ENCODE measurements at regions not wholly inside any gene's neighbourhood (a gene's known extent, or its start where the extent isn't known, plus 50 kb on each side); places are given as distances from the start of the nearest gene placed in this dataset.
"Not testable (repeated sequence)": the region's sequence is repeated elsewhere in the genome, so short reads cannot be mapped to it uniquely, and the experiment has no call there.

- DNase-seq; H2AFZ ChIP-seq (ENCODE audit: insufficient read depth, low read depth, low read length, poor library complexity, severe bottlenecking); H4K20me1 ChIP-seq (ENCODE audit: control insufficient read depth, insufficient read depth, low read length, poor library complexity, severe bottlenecking); H3K36me3 ChIP-seq (replicated peaks in 1 of 2; ENCODE audit: control extremely low read depth in 1 of 2, control insufficient read depth in 1 of 2, extremely low read depth in 1 of 2, insufficient read depth in 2 of 2, low read length in 1 of 2); CTCF ChIA-PET; POLR2A ChIA-PET; H3K27ac ChIP-seq (ENCODE audit: low read length in 2 of 2); H3K27me3 ChIP-seq (replicated peaks in 1 of 4; ENCODE audit: control extremely low read depth in 1 of 4, control insufficient read depth in 3 of 4, insufficient read depth in 4 of 4, low read length in 3 of 4); H3K27me3 Mint-ChIP-seq; H3K4me2 ChIP-seq (replicated peaks; ENCODE audit: low read depth, low read length, poor library complexity, severe bottlenecking); ATAC-seq (ENCODE audit: low read depth); H3K4me3 Mint-ChIP-seq; H3K27ac Mint-ChIP-seq; H3K9me3 ChIP-seq (ENCODE audit: control extremely low read depth in 1 of 3, control insufficient read depth in 2 of 3, insufficient read depth in 1 of 3, low read length in 2 of 3); H3K4me1 ChIP-seq (ENCODE audit: control insufficient read depth in 2 of 2, insufficient read depth in 2 of 2, low read length in 2 of 2); H3K9ac ChIP-seq (ENCODE audit: low read length); H3K4me1 Mint-ChIP-seq; H3K4me3 ChIP-seq (ENCODE audit: control extremely low read depth in 1 of 5, extremely low read depth in 1 of 5, insufficient read depth in 1 of 5, low read depth in 2 of 5, low read length in 4 of 5); intact Hi-C loops (cut with micrococcal nuclease); H3K79me2 ChIP-seq (ENCODE audit: control insufficient read depth, insufficient read depth, low read length); H3K9me3 Mint-ChIP-seq (ENCODE audit: insufficient read depth): not testable (repeated sequence)
- WGBS (ENCODE audit: insufficient coverage) = no CpG with 5 or more reads among the region's 3 CpGs
Observed at GRCh38 chr16:22584459-22584858, 73.8 kb downstream of the NPIPB5 start.

GRCh38 chr16:22584941-22585340 lies 74.2 kb downstream of the NPIPB5 start:
- H3K9ac ChIP-seq (ENCODE audit: low read length); intact Hi-C loops (cut with micrococcal nuclease); CTCF ChIA-PET; H3K27ac ChIP-seq (ENCODE audit: low read length in 2 of 2); H3K4me3 Mint-ChIP-seq; H3K27ac Mint-ChIP-seq; H3K27me3 Mint-ChIP-seq; DNase-seq; POLR2A ChIA-PET; H3K4me2 ChIP-seq (replicated peaks; ENCODE audit: low read depth, low read length, poor library complexity, severe bottlenecking); H3K4me1 Mint-ChIP-seq; H3K36me3 ChIP-seq (replicated peaks in 1 of 2; ENCODE audit: control extremely low read depth in 1 of 2, control insufficient read depth in 1 of 2, extremely low read depth in 1 of 2, insufficient read depth in 2 of 2, low read length in 1 of 2); H3K9me3 ChIP-seq (ENCODE audit: control extremely low read depth in 1 of 3, control insufficient read depth in 2 of 3, insufficient read depth in 1 of 3, low read length in 2 of 3); H3K4me1 ChIP-seq (ENCODE audit: control insufficient read depth in 2 of 2, insufficient read depth in 2 of 2, low read length in 2 of 2); H3K27me3 ChIP-seq (replicated peaks in 1 of 4; ENCODE audit: control extremely low read depth in 1 of 4, control insufficient read depth in 3 of 4, insufficient read depth in 4 of 4, low read length in 3 of 4); H3K9me3 Mint-ChIP-seq (ENCODE audit: insufficient read depth); H4K20me1 ChIP-seq (ENCODE audit: control insufficient read depth, insufficient read depth, low read length, poor library complexity, severe bottlenecking); H3K79me2 ChIP-seq (ENCODE audit: control insufficient read depth, insufficient read depth, low read length); H2AFZ ChIP-seq (ENCODE audit: insufficient read depth, low read depth, low read length, poor library complexity, severe bottlenecking); H3K4me3 ChIP-seq (ENCODE audit: control extremely low read depth in 1 of 5, extremely low read depth in 1 of 5, insufficient read depth in 1 of 5, low read depth in 2 of 5, low read length in 4 of 5); ATAC-seq (ENCODE audit: low read depth): not testable (repeated sequence)
- WGBS (ENCODE audit: insufficient coverage) = no CpG with 5 or more reads among the region's 5 CpGs

- ATAC-seq (ENCODE audit: low read depth); CTCF ChIA-PET; H3K4me1 Mint-ChIP-seq; H3K9me3 Mint-ChIP-seq (ENCODE audit: insufficient read depth); H3K4me3 Mint-ChIP-seq; H3K27ac Mint-ChIP-seq; H2AFZ ChIP-seq (ENCODE audit: insufficient read depth, low read depth, low read length, poor library complexity, severe bottlenecking); intact Hi-C loops (cut with micrococcal nuclease); H3K4me2 ChIP-seq (replicated peaks; ENCODE audit: low read depth, low read length, poor library complexity, severe bottlenecking); H3K27ac ChIP-seq (ENCODE audit: low read length in 2 of 2); H3K36me3 ChIP-seq (replicated peaks in 1 of 2; ENCODE audit: control extremely low read depth in 1 of 2, control insufficient read depth in 1 of 2, extremely low read depth in 1 of 2, insufficient read depth in 2 of 2, low read length in 1 of 2); H3K79me2 ChIP-seq (ENCODE audit: control insufficient read depth, insufficient read depth, low read length); H3K4me3 ChIP-seq (ENCODE audit: control extremely low read depth in 1 of 5, extremely low read depth in 1 of 5, insufficient read depth in 1 of 5, low read depth in 2 of 5, low read length in 4 of 5); H3K27me3 ChIP-seq (replicated peaks in 1 of 4; ENCODE audit: control extremely low read depth in 1 of 4, control insufficient read depth in 3 of 4, insufficient read depth in 4 of 4, low read length in 3 of 4); H3K9ac ChIP-seq (ENCODE audit: low read length); H3K4me1 ChIP-seq (ENCODE audit: control insufficient read depth in 2 of 2, insufficient read depth in 2 of 2, low read length in 2 of 2); POLR2A ChIA-PET; H4K20me1 ChIP-seq (ENCODE audit: control insufficient read depth, insufficient read depth, low read length, poor library complexity, severe bottlenecking); H3K27me3 Mint-ChIP-seq; H3K9me3 ChIP-seq (ENCODE audit: control extremely low read depth in 1 of 3, control insufficient read depth in 2 of 3, insufficient read depth in 1 of 3, low read length in 2 of 3); DNase-seq: not testable (repeated sequence)
- WGBS (ENCODE audit: insufficient coverage) = no CpG with 5 or more reads among the region's 3 CpGs
Observed at GRCh38 chr16:22585431-22585830, 74.7 kb downstream of the NPIPB5 start.

GRCh38 chr16:22586732-22587131 lies 76.0 kb downstream of the NPIPB5 start:
- POLR2A ChIA-PET; H3K4me3 Mint-ChIP-seq; H3K4me1 Mint-ChIP-seq; H3K27me3 Mint-ChIP-seq; CTCF ChIA-PET; intact Hi-C loops (cut with micrococcal nuclease); H3K36me3 ChIP-seq (replicated peaks in 1 of 2; ENCODE audit: control extremely low read depth in 1 of 2, control insufficient read depth in 1 of 2, extremely low read depth in 1 of 2, insufficient read depth in 2 of 2, low read length in 1 of 2); H3K4me1 ChIP-seq (ENCODE audit: control insufficient read depth in 2 of 2, insufficient read depth in 2 of 2, low read length in 2 of 2); DNase-seq; H3K4me2 ChIP-seq (replicated peaks; ENCODE audit: low read depth, low read length, poor library complexity, severe bottlenecking); H3K9ac ChIP-seq (ENCODE audit: low read length); H3K27me3 ChIP-seq (replicated peaks in 1 of 4; ENCODE audit: control extremely low read depth in 1 of 4, control insufficient read depth in 3 of 4, insufficient read depth in 4 of 4, low read length in 3 of 4); H3K9me3 ChIP-seq (ENCODE audit: control extremely low read depth in 1 of 3, control insufficient read depth in 2 of 3, insufficient read depth in 1 of 3, low read length in 2 of 3); H3K9me3 Mint-ChIP-seq (ENCODE audit: insufficient read depth); H4K20me1 ChIP-seq (ENCODE audit: control insufficient read depth, insufficient read depth, low read length, poor library complexity, severe bottlenecking); H2AFZ ChIP-seq (ENCODE audit: insufficient read depth, low read depth, low read length, poor library complexity, severe bottlenecking); H3K79me2 ChIP-seq (ENCODE audit: control insufficient read depth, insufficient read depth, low read length); H3K27ac ChIP-seq (ENCODE audit: low read length in 2 of 2); H3K27ac Mint-ChIP-seq; H3K4me3 ChIP-seq (ENCODE audit: control extremely low read depth in 1 of 5, extremely low read depth in 1 of 5, insufficient read depth in 1 of 5, low read depth in 2 of 5, low read length in 4 of 5): not testable (repeated sequence)
- peak; percentile 78 for ATAC-seq (ENCODE audit: low read depth)
- WGBS (ENCODE audit: insufficient coverage) = no CpG with 5 or more reads among the region's 5 CpGs

Data from B cell (primary cell).